Ovary (tissue), 3 donors: ENCODE measurements at regions not wholly inside any gene's neighbourhood (a gene's known extent, or its start where the extent isn't known, plus 50 kb on each side); places are given as distances from the start of the nearest gene placed in this dataset.

ENCODE experiments used
- EP300 ChIP-seq: sonication (generic); formaldehyde crosslinking; IDR thresholded peaks from one replicate; pipeline ENCODE4 v1.6.1; 2017; ENCODE audit warnings: antibody characterized with exemption
- POLR2A ChIP-seq: fragments of 450-650 bp; IDR thresholded peaks from one replicate; pipeline ENCODE4 v1.6.1; 2017; ENCODE audit warnings: antibody characterized with exemption, mild to moderate bottlenecking, moderate library complexity
- TF ChIP-seq, protein P1 (sequence below), 3 donors: fragments of 450-650 bp in 2 of 3; fragments of 200-600 bp in 1 of 3; IDR thresholded peaks; one replicate each; pipeline versions ENCODE4 v1.5.1 to v1.8.0; 2016 to 2022; ENCODE audit warnings: antibody characterized with exemption in 3 of 3, mild to moderate bottlenecking in 1 of 3
- donor health status: DM: no; HTN: no; CAD: no.

DNA sequence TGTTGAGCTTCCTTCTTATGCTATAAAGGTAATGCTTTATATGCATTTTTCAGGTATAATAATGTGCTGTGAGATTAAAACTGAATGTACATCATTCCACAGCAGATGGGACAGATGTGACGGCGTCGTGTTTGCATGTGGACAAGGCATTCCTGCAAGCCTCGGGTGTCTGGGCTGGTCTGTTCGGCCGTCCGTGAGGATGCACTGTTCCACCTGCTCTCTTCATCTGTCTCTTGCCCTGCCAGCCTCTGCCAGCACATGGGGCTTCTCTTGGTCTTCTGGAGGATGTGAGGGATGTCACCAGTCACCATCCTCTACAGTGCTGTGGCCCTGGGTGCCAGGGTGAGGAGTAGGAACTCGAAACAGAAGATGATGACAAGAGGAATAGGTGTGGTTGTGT lies 223.2 kb downstream of the ERMARD start:
- TF ChIP-seq, protein P1, sequence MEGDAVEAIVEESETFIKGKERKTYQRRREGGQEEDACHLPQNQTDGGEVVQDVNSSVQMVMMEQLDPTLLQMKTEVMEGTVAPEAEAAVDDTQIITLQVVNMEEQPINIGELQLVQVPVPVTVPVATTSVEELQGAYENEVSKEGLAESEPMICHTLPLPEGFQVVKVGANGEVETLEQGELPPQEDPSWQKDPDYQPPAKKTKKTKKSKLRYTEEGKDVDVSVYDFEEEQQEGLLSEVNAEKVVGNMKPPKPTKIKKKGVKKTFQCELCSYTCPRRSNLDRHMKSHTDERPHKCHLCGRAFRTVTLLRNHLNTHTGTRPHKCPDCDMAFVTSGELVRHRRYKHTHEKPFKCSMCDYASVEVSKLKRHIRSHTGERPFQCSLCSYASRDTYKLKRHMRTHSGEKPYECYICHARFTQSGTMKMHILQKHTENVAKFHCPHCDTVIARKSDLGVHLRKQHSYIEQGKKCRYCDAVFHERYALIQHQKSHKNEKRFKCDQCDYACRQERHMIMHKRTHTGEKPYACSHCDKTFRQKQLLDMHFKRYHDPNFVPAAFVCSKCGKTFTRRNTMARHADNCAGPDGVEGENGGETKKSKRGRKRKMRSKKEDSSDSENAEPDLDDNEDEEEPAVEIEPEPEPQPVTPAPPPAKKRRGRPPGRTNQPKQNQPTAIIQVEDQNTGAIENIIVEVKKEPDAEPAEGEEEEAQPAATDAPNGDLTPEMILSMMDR (IDR thresholded peaks at IDR 0.05) = no peak
- TF ChIP-seq POLR2A (no peak), EP300 (no peak)
